ENCODE measurements at regions not wholly inside any gene's neighbourhood (a gene's known extent, or its start where the extent isn't known, plus 50 kb on each side); places are given as distances from the start of the nearest gene placed in this dataset.
"Not testable (repeated sequence)": the region's sequence is repeated elsewhere in the genome, so short reads cannot be mapped to it uniquely, and the experiment has no call there.

GRCh38 chr20:53773792-53774401 lies 180.3 kb upstream of the ZNF217 start:
- no peak for DNase-seq (ENCODE audit: extremely low spot score, unreplicated experiment)
- TF ChIP-seq CTCF (conservative IDR thresholded peaks at IDR 0.05): no peak
- Mint-ChIP-seq H3K36me3 (no peaks in the 10 kb centered on the region), H3K27me3 (no peaks in the 10 kb centered on the region), H3K27ac (peak overlapping the region; percentile 54), H3K4me3 (peak overlapping the region; percentile 24), H3K9me3 (peaks cover 6% of the 10 kb centered on the region), H3K4me1 (ENCODE audit: unreplicated experiment) (peaks cover 19% of the 10 kb centered on the region)

- Mint-ChIP-seq H3K27ac (peak overlapping the region; percentile 54), H3K4me1 (ENCODE audit: unreplicated experiment) (peaks cover 25% of the 10 kb centered on the region)
- H3K27me3 Mint-ChIP-seq; H3K9me3 Mint-ChIP-seq; H3K4me3 Mint-ChIP-seq; H3K36me3 Mint-ChIP-seq; DNase-seq (ENCODE audit: extremely low spot score, unreplicated experiment): not testable (repeated sequence)
Measured at GRCh38 chr20:53773066-53773791, 179.6 kb upstream of the ZNF217 start.

GRCh38 chr20:53769041-53769440 lies 175.4 kb upstream of the ZNF217 start:
- DNase-seq (ENCODE audit: extremely low spot score, unreplicated experiment): no peak
- H3K27ac Mint-ChIP-seq: no peak overlapping the region
- peaks cover 24% of the 10 kb centered on the region for H3K4me1 Mint-ChIP-seq (ENCODE audit: unreplicated experiment)
- no peaks in the 10 kb centered on the region for H3K36me3 Mint-ChIP-seq
- no peak for TF ChIP-seq CTCF (conservative IDR thresholded peaks at IDR 0.05)
- H3K4me3 Mint-ChIP-seq: no peak overlapping the region
- peaks cover 1% of the 10 kb centered on the region for H3K9me3 Mint-ChIP-seq
- no peaks in the 10 kb centered on the region for H3K27me3 Mint-ChIP-seq

- Mint-ChIP-seq H3K27ac (no peak overlapping the region), H3K4me1 (ENCODE audit: unreplicated experiment) (peaks cover 25% of the 10 kb centered on the region)
- no peak for TF ChIP-seq CTCF (conservative IDR thresholded peaks at IDR 0.05)
Measured at GRCh38 chr20:53768329-53768728, 174.7 kb upstream of the ZNF217 start.

GRCh38 chr20:53767206-53767930 lies 173.7 kb upstream of the ZNF217 start:
- Mint-ChIP-seq H3K27me3 (no peaks in the 10 kb centered on the region), H3K4me3 (no peak overlapping the region), H3K9me3 (peaks cover 5% of the 10 kb centered on the region), H3K27ac (no peak overlapping the region), H3K4me1 (ENCODE audit: unreplicated experiment) (peaks cover 25% of the 10 kb centered on the region), H3K36me3 (no peaks in the 10 kb centered on the region)
- DNase-seq (ENCODE audit: extremely low spot score, unreplicated experiment): no peak
- TF ChIP-seq CTCF (conservative IDR thresholded peaks at IDR 0.05): no peak

More at GRCh38 chr20:53768329-53768728, 174.7 kb upstream of the ZNF217 start:
- Mint-ChIP-seq H3K36me3 (no peaks in the 10 kb centered on the region), H3K4me3 (peak overlapping the region; percentile 60), H3K27me3 (no peaks in the 10 kb centered on the region), H3K9me3 (peaks cover 4% of the 10 kb centered on the region)
- no peak for DNase-seq (ENCODE audit: extremely low spot score, unreplicated experiment)

GRCh38 chr20:53764415-53764800 lies 170.8 kb upstream of the ZNF217 start:
- Mint-ChIP-seq H3K9me3 (peaks cover 5% of the 10 kb centered on the region), H3K27ac (peak overlapping the region; percentile 90), H3K4me1 (ENCODE audit: unreplicated experiment) (peaks cover 25% of the 10 kb centered on the region), H3K4me3 (peak overlapping the region; percentile 67), H3K36me3 (no peaks in the 10 kb centered on the region), H3K27me3 (no peaks in the 10 kb centered on the region)
- DNase-seq (ENCODE audit: extremely low spot score, unreplicated experiment): no peak
- TF ChIP-seq CTCF (conservative IDR thresholded peaks at IDR 0.05): no peak
